Activated CD4-positive, alpha-beta T cell treated with anti-CD3 and anti-CD28 coated beads, Interleukin-2, amount 50 U/mL, for 4 hours (primary cell): ENCODE measurements at regions not wholly inside any gene's neighbourhood (a gene's known extent, or its start where the extent isn't known, plus 50 kb on each side); places are given as distances from the start of the nearest gene placed in this dataset.

ENCODE experiments used
- DNase-seq, 2 experiments: peaks; one replicate each; pipeline ENCODE4 v3.0.0-alpha.2; 2020

GRCh38 chr10:105855791-105856190 is 1214.7 kb downstream of the SORCS3 start:
- DNase-seq = no peak

- no peak for DNase-seq
These were observed 1203.8 kb downstream of the SORCS3 start for GRCh38 chr10:105844676-105845570.

GRCh38 chr10:105844241-105844640 is 1203.2 kb downstream of the SORCS3 start:
- no peak for DNase-seq

- DNase-seq = no peak
These were observed 1202.7 kb downstream of the SORCS3 start for GRCh38 chr10:105843786-105844185.

- DNase-seq = no peak
These were observed 1199.2 kb downstream of the SORCS3 start for GRCh38 chr10:105840288-105840770.

- no peak for DNase-seq
These were observed 1197.3 kb downstream of the SORCS3 start for GRCh38 chr10:105838392-105838791.

- DNase-seq = no peak
These were observed 1196.9 kb downstream of the SORCS3 start for GRCh38 chr10:105837951-105838350.

GRCh38 chr10:105834261-105835059 is 1193.4 kb downstream of the SORCS3 start:
- no peak for DNase-seq

GRCh38 chr10:105827133-105827532 is 1186.0 kb downstream of the SORCS3 start:
- no peak for DNase-seq

- no peak for DNase-seq
These were observed 1167.0 kb downstream of the SORCS3 start for GRCh38 chr10:105807935-105808587.

- no peak for DNase-seq
These were observed 1162.1 kb downstream of the SORCS3 start for GRCh38 chr10:105803206-105803605.

- DNase-seq = no peak
These were observed 1159.6 kb downstream of the SORCS3 start for GRCh38 chr10:105800641-105801040.

- DNase-seq = no peak
These were observed 1157.3 kb downstream of the SORCS3 start for GRCh38 chr10:105798328-105798889.

GRCh38 chr10:105797234-105797890 is 1156.3 kb downstream of the SORCS3 start:
- no peak for DNase-seq

- DNase-seq = no peak
These were observed 1152.0 kb downstream of the SORCS3 start for GRCh38 chr10:105793071-105793470.

- DNase-seq = no peak
These were observed 1144.6 kb downstream of the SORCS3 start for GRCh38 chr10:105785721-105786120.

- no peak for DNase-seq
These were observed 1142.9 kb downstream of the SORCS3 start for GRCh38 chr10:105783936-105784483.

- DNase-seq = no peak
These were observed 1133.8 kb downstream of the SORCS3 start for GRCh38 chr10:105774881-105775280.

- no peak for DNase-seq
These were observed 1133.3 kb downstream of the SORCS3 start for GRCh38 chr10:105774351-105774750.

GRCh38 chr10:105770524-105771212 is 1129.6 kb downstream of the SORCS3 start:
- no peak for DNase-seq
